Glutamatergic neuron (in vitro differentiated cells): ENCODE measurements at regions not wholly inside any gene's neighbourhood (a gene's known extent, or its start where the extent isn't known, plus 50 kb on each side); places are given as distances from the start of the nearest gene placed in this dataset.

Source experiments
- DNase-seq: peaks from one replicate; pipeline ENCODE4 v3.0.0; 2022
- H3K27ac Mint-ChIP-seq: one replicate; pipeline ENCODE4 v1.8.0; 2020; ENCODE audit warnings: mild to moderate bottlenecking, mixed read lengths, inconsistent platforms; ENCODE audit not compliant: unreplicated experiment
- H3K27me3 Mint-ChIP-seq: one replicate; pipeline ENCODE4 v1.8.0; 2020; ENCODE audit warnings: mild to moderate bottlenecking, moderate library complexity, mixed read lengths, inconsistent platforms; ENCODE audit not compliant: unreplicated experiment
- H3K36me3 Mint-ChIP-seq: one replicate; pipeline ENCODE4 v1.8.0; 2020; ENCODE audit warnings: mild to moderate bottlenecking, mixed read lengths, inconsistent platforms; ENCODE audit not compliant: unreplicated experiment
- H3K4me1 Mint-ChIP-seq: one replicate; pipeline ENCODE4 v1.8.0; 2020; ENCODE audit warnings: mild to moderate bottlenecking, low read depth, mixed read lengths, inconsistent platforms; ENCODE audit not compliant: unreplicated experiment
- H3K4me3 Mint-ChIP-seq: one replicate; pipeline ENCODE4 v1.8.0; 2020; ENCODE audit warnings: mild to moderate bottlenecking, mixed read lengths, inconsistent platforms; ENCODE audit not compliant: unreplicated experiment
- H3K9me3 Mint-ChIP-seq: one replicate; pipeline ENCODE4 v1.8.0; 2020; ENCODE audit warnings: mild to moderate bottlenecking, moderate library complexity, mixed read lengths, inconsistent platforms; ENCODE audit not compliant: unreplicated experiment
- CTCF ChIP-seq: fragments of 200-600 bp; sonication (generic); IDR thresholded peaks from one replicate; pipeline ENCODE4 v1.5.0; 2021; ENCODE audit not compliant: partially characterized antibody, unreplicated experiment

- no peak overlapping the region for H3K27ac Mint-ChIP-seq
- DNase-seq: no peak
- H3K4me1 Mint-ChIP-seq: peaks cover 2% of the 10 kb centered on the region
These were observed 403.2 kb downstream of the DSC3 start for GRCh38 chr18:30639361-30639760.

GRCh38 chr18:30634249-30634648, 408.3 kb downstream of the DSC3 start:
- Mint-ChIP-seq H3K4me1 (peaks cover 9% of the 10 kb centered on the region), H3K4me3 (no peak overlapping the region), H3K9me3 (peaks cover 7% of the 10 kb centered on the region), H3K27me3 (peaks cover 5% of the 10 kb centered on the region), H3K36me3 (peaks cover 4% of the 10 kb centered on the region), H3K27ac (no peak overlapping the region)
- DNase-seq: no peak
- TF ChIP-seq CTCF: no peak

More at GRCh38 chr18:30639361-30639760, 403.2 kb downstream of the DSC3 start:
- H3K27me3 Mint-ChIP-seq: no peaks in the 10 kb centered on the region
- no peaks in the 10 kb centered on the region for H3K36me3 Mint-ChIP-seq
- no peak for TF ChIP-seq CTCF
- H3K4me3 Mint-ChIP-seq: no peak overlapping the region
- H3K9me3 Mint-ChIP-seq: no peaks in the 10 kb centered on the region

GRCh38 chr18:30632071-30632698, 410.4 kb downstream of the DSC3 start:
- no peak for TF ChIP-seq CTCF
- no peak overlapping the region for H3K4me3 Mint-ChIP-seq
- H3K9me3 Mint-ChIP-seq: peaks cover 9% of the 10 kb centered on the region
- peaks cover 8% of the 10 kb centered on the region for H3K36me3 Mint-ChIP-seq
- DNase-seq: peak; percentile 29
- H3K27me3 Mint-ChIP-seq: peaks cover 5% of the 10 kb centered on the region
- H3K4me1 Mint-ChIP-seq: peaks cover 8% of the 10 kb centered on the region
- H3K27ac Mint-ChIP-seq: peak overlapping the region; percentile 24

- DNase-seq: no peak
- no peak overlapping the region for H3K27ac Mint-ChIP-seq
- peaks cover 12% of the 10 kb centered on the region for H3K36me3 Mint-ChIP-seq
- no peak for TF ChIP-seq CTCF
- H3K9me3 Mint-ChIP-seq: peaks cover 4% of the 10 kb centered on the region
- no peaks in the 10 kb centered on the region for H3K27me3 Mint-ChIP-seq
- H3K4me3 Mint-ChIP-seq: no peak overlapping the region
- H3K4me1 Mint-ChIP-seq: no peaks in the 10 kb centered on the region
These were observed 416.6 kb downstream of the DSC3 start for GRCh38 chr18:30625961-30626360.

- TF ChIP-seq CTCF: no peak
- no peak overlapping the region for H3K27ac Mint-ChIP-seq
- no peaks in the 10 kb centered on the region for H3K9me3 Mint-ChIP-seq
- no peak for DNase-seq
- no peaks in the 10 kb centered on the region for H3K27me3 Mint-ChIP-seq
- H3K36me3 Mint-ChIP-seq: peaks cover 4% of the 10 kb centered on the region
- H3K4me1 Mint-ChIP-seq: no peaks in the 10 kb centered on the region
- H3K4me3 Mint-ChIP-seq: no peak overlapping the region
These were observed 419.0 kb downstream of the DSC3 start for GRCh38 chr18:30623401-30624065.
